MM.1S (cell line): ENCODE measurements at regions not wholly inside any gene's neighbourhood (a gene's known extent, or its start where the extent isn't known, plus 50 kb on each side); places are given as distances from the start of the nearest gene placed in this dataset.

Experiments used
- DNase-seq: peaks from one replicate; pipeline ENCODE4 v3.0.0-alpha.2; 2015
- H2AFZ ChIP-seq: fragments of 300-600 bp; sonication (generic); 2 replicates; pipeline ENCODE4 v1.6.0; 2016; ENCODE audit warnings: antibody characterized with exemption, low read length
- H3F3A ChIP-seq: fragments of 300-600 bp; sonication (generic); 2 replicates; pipeline ENCODE4 v1.6.1; 2016; ENCODE audit warnings: mild to moderate bottlenecking, antibody characterized with exemption, low read length, moderate library complexity, mixed read lengths; ENCODE audit not compliant: insufficient read depth
- H3K27ac ChIP-seq: fragments of 300-600 bp; sonication (generic); 2 replicates; pipeline ENCODE4 v1.5.1; 2016; ENCODE audit warnings: mild to moderate bottlenecking, low read length
- H3K27me3 ChIP-seq: fragments of 300-600 bp; sonication (generic); replicated peaks from 2 replicates; pipeline ENCODE4 v1.6.0; 2016; ENCODE audit warnings: low read length; ENCODE audit not compliant: insufficient read depth
- H3K36me3 ChIP-seq: fragments of 300-600 bp; sonication (generic); replicated peaks from 2 replicates; pipeline ENCODE4 v1.6.1; 2016; ENCODE audit warnings: mild to moderate bottlenecking, low read length, mixed read lengths; ENCODE audit not compliant: insufficient read depth
- H3K4me1 ChIP-seq: fragments of 300-600 bp; sonication (generic); 2 replicates; pipeline ENCODE4 v1.6.1; 2016; ENCODE audit warnings: low read length, mixed read lengths
- H3K4me2 ChIP-seq: fragments of 300-600 bp; sonication (generic); 2 replicates; pipeline ENCODE4 v1.6.0; 2016; ENCODE audit warnings: low read depth, low read length
- H3K4me3 ChIP-seq: fragments of 300-600 bp; sonication (generic); 2 replicates; pipeline ENCODE4 v1.5.1; 2016; ENCODE audit warnings: low read length, mixed read lengths
- H3K79me2 ChIP-seq: fragments of 300-600 bp; sonication (generic); 2 replicates; pipeline ENCODE4 v1.6.1; 2016; ENCODE audit warnings: mixed run types, low read length, mixed read lengths
- H3K9ac ChIP-seq: fragments of 300-600 bp; sonication (generic); 2 replicates; pipeline ENCODE4 v1.6.1; 2016; ENCODE audit warnings: low read length, mixed read lengths
- H3K9me2 ChIP-seq: fragments of 300-600 bp; sonication (generic); replicated peaks from 2 replicates; pipeline ENCODE4 v1.6.1; 2016; ENCODE audit warnings: mild to moderate bottlenecking, low read length, mixed read lengths; ENCODE audit not compliant: insufficient read depth
- H3K9me3 ChIP-seq: fragments of 300-600 bp; sonication (generic); replicated peaks from 2 replicates; pipeline ENCODE4 v1.6.1; 2016; ENCODE audit warnings: mild to moderate bottlenecking, low read length, mixed read lengths; ENCODE audit not compliant: insufficient read depth
- H4K20me1 ChIP-seq: fragments of 300-600 bp; sonication (generic); 2 replicates; pipeline ENCODE4 v1.6.1; 2016; ENCODE audit warnings: mild to moderate bottlenecking, low read length, moderate library complexity, mixed read lengths; ENCODE audit not compliant: insufficient read depth
- CTCF ChIP-seq: fragments of 300-600 bp; sonication (generic); IDR thresholded peaks from 2 replicates; pipeline ENCODE4 v1.5.1; 2016; ENCODE audit warnings: antibody characterized with exemption, low read length, mixed read lengths
- EZH2 ChIP-seq: fragments of 300-600 bp; sonication (generic); optimal IDR thresholded peaks from 2 replicates; pipeline ENCODE3; 2017; ENCODE audit warnings: low read depth, mild to moderate bottlenecking, antibody characterized with exemption, low read length, mixed read lengths
- EZH2phosphoT487 ChIP-seq: fragments of 300-600 bp; sonication (generic); IDR thresholded peaks from 2 replicates; pipeline ENCODE4 v1.6.1; 2018; ENCODE audit warnings: antibody characterized with exemption, low read length

- Histone ChIP-seq H3F3A (no peaks in the 10 kb centered on the region), H3K79me2 (no peaks in the 10 kb centered on the region), H3K9me3 (no peaks in the 10 kb centered on the region), H3K27me3 (no peaks in the 10 kb centered on the region), H3K9me2 (no peaks in the 10 kb centered on the region), H3K4me2 (no peak overlapping the region), H3K36me3 (no peaks in the 10 kb centered on the region), H3K4me3 (no peak overlapping the region), H3K9ac (no peak overlapping the region), H4K20me1 (no peaks in the 10 kb centered on the region), H3K4me1 (no peaks in the 10 kb centered on the region), H3K27ac (no peak overlapping the region), H2AFZ (no peak overlapping the region)
- no peak for DNase-seq
- TF ChIP-seq EZH2phosphoT487, result no peak
- no peak for TF ChIP-seq CTCF
- no peak for TF ChIP-seq EZH2
Observed at GRCh38 chr7:46576950-46577349, 655.9 kb upstream of the IGFBP3 start.

GRCh38 chr7:46572691-46573090, 651.6 kb upstream of the IGFBP3 start:
- H3K27ac ChIP-seq, result no peak overlapping the region
- H3K9me2 ChIP-seq, result no peaks in the 10 kb centered on the region
- no peaks in the 10 kb centered on the region for H3F3A ChIP-seq
- H3K79me2 ChIP-seq, result no peaks in the 10 kb centered on the region
- no peak for DNase-seq
- H4K20me1 ChIP-seq, result no peaks in the 10 kb centered on the region
- H3K36me3 ChIP-seq, result no peaks in the 10 kb centered on the region
- H3K9ac ChIP-seq, result no peak overlapping the region
- no peak overlapping the region for H3K4me2 ChIP-seq
- no peak overlapping the region for H2AFZ ChIP-seq
- no peak for TF ChIP-seq CTCF
- TF ChIP-seq EZH2, result no peak
- TF ChIP-seq EZH2phosphoT487, result no peak
- H3K4me1 ChIP-seq, result no peaks in the 10 kb centered on the region
- no peaks in the 10 kb centered on the region for H3K27me3 ChIP-seq
- H3K4me3 ChIP-seq, result no peak overlapping the region
- H3K9me3 ChIP-seq, result no peaks in the 10 kb centered on the region

- Histone ChIP-seq H3K9me3 (no peaks in the 10 kb centered on the region), H3K9me2 (no peaks in the 10 kb centered on the region), H3K27ac (no peak overlapping the region), H3F3A (no peaks in the 10 kb centered on the region), H3K4me2 (no peak overlapping the region), H3K79me2 (no peaks in the 10 kb centered on the region), H3K27me3 (no peaks in the 10 kb centered on the region), H3K36me3 (no peaks in the 10 kb centered on the region), H3K4me3 (no peak overlapping the region), H4K20me1 (no peaks in the 10 kb centered on the region), H3K9ac (no peak overlapping the region), H3K4me1 (no peaks in the 10 kb centered on the region), H2AFZ (no peak overlapping the region)
- no peak for TF ChIP-seq EZH2
- no peak for DNase-seq
Observed at GRCh38 chr7:46571996-46572395, 650.9 kb upstream of the IGFBP3 start.

GRCh38 chr7:46569133-46569465, 648.0 kb upstream of the IGFBP3 start:
- Histone ChIP-seq H4K20me1 (no peaks in the 10 kb centered on the region), H3F3A (no peaks in the 10 kb centered on the region), H3K79me2 (no peaks in the 10 kb centered on the region), H3K4me1 (0 out of 2 replicates have a peak, but pooled peaks cover 4% of the 10 kb centered on the region), H3K27me3 (no peaks in the 10 kb centered on the region), H3K27ac (no peak overlapping the region), H3K4me2 (no peak overlapping the region), H3K9me2 (no peaks in the 10 kb centered on the region), H3K36me3 (no peaks in the 10 kb centered on the region), H3K9me3 (no peaks in the 10 kb centered on the region), H3K4me3 (no peak overlapping the region), H2AFZ (no peak overlapping the region), H3K9ac (no peak overlapping the region)
- TF ChIP-seq EZH2, result no peak
- no peak for TF ChIP-seq CTCF
- no peak for TF ChIP-seq EZH2phosphoT487
- no peak for DNase-seq
